Hematopoietic multipotent progenitor cell treated with erythropoietin and hydrocortisone succinate and interleukin-3 and kit ligand, for 15 days (in vitro differentiated cells): ENCODE measurements at regions not wholly inside any gene's neighbourhood (a gene's known extent, or its start where the extent isn't known, plus 50 kb on each side); places are given as distances from the start of the nearest gene placed in this dataset.
"Not testable (repeated sequence)": the region's sequence is repeated elsewhere in the genome, so short reads cannot be mapped to it uniquely, and the experiment has no call there.

Experiments used
- DNase-seq: peaks from one replicate; pipeline ENCODE4 v3.0.0-alpha.2; 2015; ENCODE audit warnings: low spot score

GRCh38 chr4:43619219-43619618 is 726.7 kb downstream of the GRXCR1 start:
- DNase-seq: no peak

GRCh38 chr4:43637893-43638292 is 745.4 kb downstream of the GRXCR1 start:
- not testable (repeated sequence) for DNase-seq

- DNase-seq: no peak
These were observed 759.5 kb downstream of the GRXCR1 start for GRCh38 chr4:43651991-43652390.

GRCh38 chr4:43659547-43659946 is 767.0 kb downstream of the GRXCR1 start:
- not testable (repeated sequence) for DNase-seq

- DNase-seq: not testable (repeated sequence)
These were observed 776.2 kb downstream of the KCTD8 start for GRCh38 chr4:43672265-43672885.

GRCh38 chr4:43680421-43680820 is 768.2 kb downstream of the KCTD8 start:
- no peak for DNase-seq

- DNase-seq: no peak
These were observed 766.1 kb downstream of the KCTD8 start for GRCh38 chr4:43682551-43682950.

GRCh38 chr4:43690116-43690515 is 758.5 kb downstream of the KCTD8 start:
- DNase-seq: no peak

- no peak for DNase-seq
These were observed 754.7 kb downstream of the KCTD8 start for GRCh38 chr4:43693876-43694275.

GRCh38 chr4:43709443-43709842 is 739.2 kb downstream of the KCTD8 start:
- DNase-seq: no peak

- no peak for DNase-seq
These were observed 731.8 kb downstream of the KCTD8 start for GRCh38 chr4:43716721-43717395.

GRCh38 chr4:43718369-43718768 is 730.2 kb downstream of the KCTD8 start:
- DNase-seq: no peak

- DNase-seq: no peak
These were observed 715.7 kb downstream of the KCTD8 start for GRCh38 chr4:43732829-43733426.

- DNase-seq: no peak
These were observed 706.5 kb downstream of the KCTD8 start for GRCh38 chr4:43742083-43742482.

- no peak for DNase-seq
These were observed 694.0 kb downstream of the KCTD8 start for GRCh38 chr4:43754566-43754965.

GRCh38 chr4:43757147-43757546 is 691.5 kb downstream of the KCTD8 start:
- DNase-seq: no peak

- DNase-seq: no peak
These were observed 689.8 kb downstream of the KCTD8 start for GRCh38 chr4:43758836-43759235.

- no peak for DNase-seq
These were observed 685.5 kb downstream of the KCTD8 start for GRCh38 chr4:43763029-43763610.

GRCh38 chr4:43765514-43765913 is 683.1 kb downstream of the KCTD8 start:
- DNase-seq: no peak

- DNase-seq: no peak
These were observed 682.0 kb downstream of the KCTD8 start for GRCh38 chr4:43766648-43767047.

GRCh38 chr4:43776371-43776770 is 672.2 kb downstream of the KCTD8 start:
- no peak for DNase-seq

GRCh38 chr4:43778187-43778915 is 670.3 kb downstream of the KCTD8 start:
- DNase-seq: no peak
